Posterior cingulate gyrus (tissue), 11 donors: ENCODE measurements at regions not wholly inside any gene's neighbourhood (a gene's known extent, or its start where the extent isn't known, plus 50 kb on each side); places are given as distances from the start of the nearest gene placed in this dataset.
"Not testable (repeated sequence)": the region's sequence is repeated elsewhere in the genome, so short reads cannot be mapped to it uniquely, and the experiment has no call there.

Experiments
- DNase-seq, 10 donors: peaks; one replicate each; pipeline versions ENCODE4 v3.0.0 to v3.0.0-alpha.2; 2020 to 2021; ENCODE audit warnings: mixed read lengths in 3 of 10
- intact Hi-C: fragments of 100-400 bp; cut with DNase I; formaldehyde crosslinking; loops from one replicate; pipeline ENCODE4 v1.15.1; 2023

- DNase-seq, intact Hi-C loops: not testable (repeated sequence)
These were observed 87.4 kb upstream of the TGIF2LY start for GRCh38 chrY:3491423-3491822.

- intact Hi-C loops, DNase-seq: not testable (repeated sequence)
These were observed 84.3 kb upstream of the TGIF2LY start for GRCh38 chrY:3494539-3494938.

GRCh38 chrY:3527040-3527439, 51.8 kb upstream of the TGIF2LY start:
- intact Hi-C loops = not testable (repeated sequence)
- DNase-seq = peak in 3 of 10 donors; percentile 2 to 7 (median 6)
